Mesenchymal stem cell (in vitro differentiated cells and primary cell): ENCODE measurements at regions not wholly inside any gene's neighbourhood (a gene's known extent, or its start where the extent isn't known, plus 50 kb on each side); places are given as distances from the start of the nearest gene placed in this dataset.

Experiments used
- DNase-seq: peaks from one replicate; pipeline ENCODE4 v3.0.0-alpha.2; 2013
- H2AFZ ChIP-seq: one replicate; pipeline ENCODE4 v1.6.1; 2013; ENCODE audit warnings: low read depth, mild to moderate bottlenecking, control low read depth, inconsistent platforms, low read length, moderate library complexity
- H2AK5ac ChIP-seq: 2 replicates; pipeline ENCODE4 v1.6.1; 2013; ENCODE audit warnings: low read length, moderate library complexity, mild to moderate bottlenecking, inconsistent platforms; ENCODE audit not compliant: severe bottlenecking
- H2BK120ac ChIP-seq: one replicate; pipeline ENCODE4 v1.6.1; 2013; ENCODE audit warnings: low read depth, mild to moderate bottlenecking, inconsistent platforms, low read length, moderate library complexity
- H2BK12ac ChIP-seq, 2 experiments: one replicate each; pipeline ENCODE4 v1.6.1; 2013; ENCODE audit warnings: inconsistent platforms in 2 of 2, low read length in 2 of 2, mild to moderate bottlenecking in 2 of 2, moderate library complexity in 2 of 2, control low read depth in 1 of 2
- H2BK15ac ChIP-seq: one replicate; pipeline ENCODE4 v1.6.1; 2013; ENCODE audit warnings: mild to moderate bottlenecking, low read depth, inconsistent platforms; ENCODE audit not compliant: poor library complexity, severe bottlenecking
- H2BK5ac ChIP-seq: 2 replicates; pipeline ENCODE4 v1.6.1; 2013; ENCODE audit warnings: low read depth, mild to moderate bottlenecking, low read length, control low read depth, inconsistent platforms; ENCODE audit not compliant: poor library complexity, severe bottlenecking
- H3K14ac ChIP-seq, 2 experiments: one replicate each; pipeline ENCODE4 v1.6.1; 2013; ENCODE audit warnings: inconsistent platforms in 2 of 2, low read length in 2 of 2, control low read depth in 1 of 2, mild to moderate bottlenecking in 1 of 2, moderate library complexity in 1 of 2
- H3K18ac ChIP-seq, 2 experiments: one replicate each; pipeline ENCODE4 v1.6.1; 2013; ENCODE audit warnings: inconsistent platforms in 2 of 2, low read length in 2 of 2, control low read depth in 1 of 2, low read depth in 1 of 2, mild to moderate bottlenecking in 1 of 2
- H3K23ac ChIP-seq, 2 experiments: one replicate each; pipeline ENCODE4 v1.6.1; 2013; ENCODE audit warnings: inconsistent platforms in 2 of 2, low read length in 2 of 2, mild to moderate bottlenecking in 2 of 2, moderate library complexity in 2 of 2, control low read depth in 1 of 2
- H3K27ac ChIP-seq: 2 replicates; pipeline ENCODE4 v1.5.1; 2013; ENCODE audit warnings: mild to moderate bottlenecking, moderate library complexity, low read length, control low read depth, inconsistent platforms; ENCODE audit not compliant: poor library complexity, severe bottlenecking
- H3K27me3 ChIP-seq, 2 experiments: 2 replicates each; pipeline versions ENCODE4 v1.6.1 to v1.7.0; 2013; ENCODE audit warnings: low read length in 2 of 2, mild to moderate bottlenecking in 2 of 2, moderate library complexity in 2 of 2, control low read depth in 1 of 2, inconsistent platforms in 1 of 2; ENCODE audit not compliant: control insufficient read depth in 1 of 2, insufficient read depth in 1 of 2
- H3K36me3 ChIP-seq, 2 experiments: 2 replicates each; pipeline versions ENCODE4 v1.6.1 to v1.7.0; 2013; ENCODE audit warnings: low read length in 2 of 2, control low read depth in 1 of 2, inconsistent platforms in 1 of 2, low read depth in 1 of 2, mild to moderate bottlenecking in 1 of 2; ENCODE audit not compliant: insufficient read depth in 2 of 2, control insufficient read depth in 1 of 2
- H3K4ac ChIP-seq, 2 experiments: one replicate each; pipeline ENCODE4 v1.6.1; 2013; ENCODE audit warnings: inconsistent platforms in 2 of 2, low read length in 2 of 2, mild to moderate bottlenecking in 2 of 2, moderate library complexity in 2 of 2, control low read depth in 1 of 2, low read depth in 1 of 2
- H3K4me1 ChIP-seq: 2 replicates; pipeline ENCODE4 v1.6.1; 2013; ENCODE audit warnings: low read depth, low read length, control low read depth; ENCODE audit not compliant: control insufficient read depth, insufficient read depth
- H3K4me2 ChIP-seq: 2 replicates; pipeline ENCODE4 v1.6.1; 2013; ENCODE audit warnings: low read length, mild to moderate bottlenecking, inconsistent platforms; ENCODE audit not compliant: poor library complexity, severe bottlenecking
- H3K4me3 ChIP-seq, 2 experiments: 2 replicates each; pipeline versions ENCODE4 v1.5.1 to v1.7.0; 2013; ENCODE audit warnings: low read length in 2 of 2, mild to moderate bottlenecking in 2 of 2, control low read depth in 1 of 2, low read depth in 1 of 2; ENCODE audit not compliant: insufficient read depth in 1 of 2
- H3K79me1 ChIP-seq: replicated peaks from 2 replicates; pipeline ENCODE4 v1.6.1; 2013; ENCODE audit warnings: mild to moderate bottlenecking, control low read depth, low read length, inconsistent platforms; ENCODE audit not compliant: poor library complexity, severe bottlenecking
- H3K9ac ChIP-seq: 2 replicates; pipeline ENCODE4 v1.7.0; 2013; ENCODE audit warnings: mild to moderate bottlenecking, low read length, moderate library complexity
- H3K9me3 ChIP-seq: 2 replicates; pipeline ENCODE4 v1.7.0; 2013; ENCODE audit warnings: mild to moderate bottlenecking, low read length; ENCODE audit not compliant: control insufficient read depth
- H4K8ac ChIP-seq: one replicate; pipeline ENCODE4 v1.6.1; 2013; ENCODE audit warnings: inconsistent platforms, mild to moderate bottlenecking, low read length, moderate library complexity
- H4K91ac ChIP-seq: one replicate; pipeline ENCODE4 v1.6.1; 2013; ENCODE audit warnings: mild to moderate bottlenecking, low read length, inconsistent platforms
- WGBS: methylation state at CpG from one replicate; pipeline ENCODE4 v1.1.7; 2013; ENCODE audit warnings: mixed read lengths; 5-methylcytosine and 5-hydroxymethylcytosine counted together

DNA sequence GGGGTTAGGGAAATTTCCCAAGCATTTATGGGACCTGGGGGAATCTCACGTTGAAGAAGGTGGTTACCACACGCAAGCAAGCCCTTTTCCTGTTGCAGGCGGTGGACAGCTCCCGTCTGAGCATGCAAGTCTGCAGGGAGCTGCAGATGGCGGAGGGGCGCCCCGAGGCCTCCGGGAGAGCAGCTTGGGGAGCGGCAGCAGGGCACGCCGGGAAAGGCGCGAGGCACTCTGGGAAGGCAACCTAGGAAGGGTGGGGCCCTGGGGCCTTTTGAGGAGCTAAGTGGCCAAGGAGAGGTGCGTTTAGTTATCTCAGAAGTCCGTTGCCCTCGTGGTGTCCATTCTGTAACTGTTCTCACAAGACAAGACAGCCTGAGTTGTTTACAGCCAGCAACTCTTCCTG, 57.0 kb upstream of the SLC25A4 start:
- no peak overlapping the region for H2BK5ac ChIP-seq
- H2AK5ac ChIP-seq, result no peak overlapping the region
- H3K4me2 ChIP-seq, result no peak overlapping the region
- no peak overlapping the region for H3K18ac ChIP-seq
- H2AFZ ChIP-seq, result no peak overlapping the region
- no peak overlapping the region for H2BK15ac ChIP-seq
- no peak overlapping the region for H3K27ac ChIP-seq
- H3K79me1 ChIP-seq, result no peaks in the 10 kb centered on the region
- H3K36me3 ChIP-seq, result no peaks in the 10 kb centered on the region
- H3K14ac ChIP-seq, result no peak overlapping the region
- H3K9ac ChIP-seq, result no peak overlapping the region
- H2BK120ac ChIP-seq, result no peak overlapping the region
- H4K91ac ChIP-seq, result no peak overlapping the region
- peaks cover 1% of the 10 kb centered on the region for H3K4me1 ChIP-seq
- no peak for DNase-seq
- H3K4me3 ChIP-seq, result peak overlapping the region in 1 of 2 experiments; percentile 35
- H2BK12ac ChIP-seq, result no peak overlapping the region
- H3K4ac ChIP-seq, result no peak overlapping the region
- H3K27me3 ChIP-seq, result peaks cover 3 to 5% of the 10 kb centered on the region in 2 experiments
- 72% methylated on average over 16 of the region's 16 CpGs for WGBS
- no peak overlapping the region for H3K23ac ChIP-seq
- no peaks in the 10 kb centered on the region for H3K9me3 ChIP-seq
- H4K8ac ChIP-seq, result no peak overlapping the region

DNA sequence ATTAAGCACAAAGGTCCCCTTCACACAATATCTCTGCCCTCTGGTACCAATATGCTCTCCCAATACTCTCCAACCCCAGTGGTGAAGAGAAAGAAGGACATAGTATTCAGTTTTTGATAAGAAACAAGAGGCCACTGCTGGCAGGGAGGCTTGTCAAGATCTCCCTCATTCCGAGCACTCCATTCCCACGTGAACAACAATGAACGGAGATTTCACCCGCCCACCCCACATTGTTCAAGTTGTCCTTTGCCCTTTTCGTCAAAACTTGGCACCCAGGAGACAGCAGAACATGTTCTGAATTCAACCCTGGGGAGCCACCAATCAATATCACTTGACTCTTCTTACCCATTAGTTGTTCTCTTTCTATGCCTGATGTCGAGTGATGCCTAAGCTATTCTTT, 54.2 kb upstream of the SLC25A4 start:
- Histone ChIP-seq H2AFZ (no peak overlapping the region), H3K27ac (no peak overlapping the region), H3K23ac (no peak overlapping the region), H2BK120ac (no peak overlapping the region), H3K9ac (no peak overlapping the region), H2BK15ac (no peak overlapping the region), H3K4me2 (no peak overlapping the region), H4K8ac (no peak overlapping the region), H3K4me3 (no peak overlapping the region), H3K14ac (no peak overlapping the region), H3K9me3 (peaks cover 5% of the 10 kb centered on the region), H3K27me3 (peaks cover 3 to 5% of the 10 kb centered on the region in 2 experiments), H3K79me1 (no peaks in the 10 kb centered on the region), H2BK12ac (no peak overlapping the region), H3K4ac (no peak overlapping the region), H3K36me3 (no peaks in the 10 kb centered on the region), H2BK5ac (no peak overlapping the region), H3K18ac (no peak overlapping the region), H2AK5ac (no peak overlapping the region), H4K91ac (no peak overlapping the region), H3K4me1 (peaks cover 1% of the 10 kb centered on the region)
- DNase-seq, result no peak
- 89% methylated on average over 6 of the region's 6 CpGs for WGBS

- no peak overlapping the region for H2BK120ac ChIP-seq
- H2BK5ac ChIP-seq, result no peak overlapping the region
- H2AFZ ChIP-seq, result no peak overlapping the region
- no peak overlapping the region for H3K4me3 ChIP-seq
- H4K91ac ChIP-seq, result no peak overlapping the region
- no peak overlapping the region for H3K18ac ChIP-seq
- no peak overlapping the region for H3K27ac ChIP-seq
- H3K9me3 ChIP-seq, result peaks cover 5% of the 10 kb centered on the region
- H2AK5ac ChIP-seq, result no peak overlapping the region
- no peak overlapping the region for H3K14ac ChIP-seq
- no peaks in the 10 kb centered on the region for H3K36me3 ChIP-seq
- H4K8ac ChIP-seq, result no peak overlapping the region
- H3K23ac ChIP-seq, result no peak overlapping the region
- DNase-seq, result no peak
- peaks cover 3 to 5% of the 10 kb centered on the region in 2 experiments for H3K27me3 ChIP-seq
- peaks cover 1% of the 10 kb centered on the region for H3K4me1 ChIP-seq
- H3K4me2 ChIP-seq, result no peak overlapping the region
- no peak overlapping the region for H2BK15ac ChIP-seq
- H3K79me1 ChIP-seq, result no peaks in the 10 kb centered on the region
- H3K4ac ChIP-seq, result no peak overlapping the region
- WGBS, result 80% methylated on average over 1 of the region's 1 CpG
- no peak overlapping the region for H2BK12ac ChIP-seq
- H3K9ac ChIP-seq, result no peak overlapping the region
Measured at GRCh38 chr4:185090592-185090991, 52.5 kb upstream of the SLC25A4 start.

DNA sequence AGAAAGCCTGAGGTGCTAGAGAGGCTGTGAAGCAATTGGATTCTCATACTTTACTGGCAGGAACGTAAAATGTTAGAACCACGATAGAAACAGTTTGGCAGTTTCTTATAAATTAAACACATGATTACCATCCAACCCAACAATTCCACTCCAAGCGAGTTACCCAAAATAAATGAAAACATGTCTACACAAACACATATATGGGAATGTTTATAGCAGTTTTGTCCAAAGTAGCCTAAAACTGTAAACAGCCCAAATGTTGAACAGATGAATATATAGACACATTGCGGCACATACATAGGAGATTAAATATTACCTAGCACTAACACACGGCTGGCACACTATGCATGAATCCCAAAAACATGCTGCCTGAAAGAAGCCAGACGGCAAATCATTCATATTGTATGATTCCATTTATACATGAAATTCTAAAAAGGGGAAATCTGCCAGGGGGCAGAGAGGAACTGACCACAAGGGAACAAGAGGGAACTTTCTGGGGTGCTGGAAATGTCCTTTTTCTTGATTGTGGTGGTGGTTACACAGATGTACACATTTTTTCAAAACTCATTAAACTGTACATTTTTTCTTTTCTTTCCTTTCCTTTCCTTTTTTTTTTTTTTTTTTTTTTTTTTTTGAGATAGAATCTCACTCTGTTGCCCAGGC, 50.4 kb upstream of the SLC25A4 start:
- Histone ChIP-seq H4K8ac (no peak overlapping the region), H3K9ac (no peak overlapping the region), H3K27ac (no peak overlapping the region), H3K4me2 (no peak overlapping the region), H3K9me3 (peaks cover 5% of the 10 kb centered on the region), H3K18ac (no peak overlapping the region), H4K91ac (no peak overlapping the region), H2BK12ac (no peak overlapping the region), H2AFZ (no peak overlapping the region), H2BK15ac (no peak overlapping the region), H3K23ac (no peak overlapping the region), H3K14ac (no peak overlapping the region), H2BK120ac (no peak overlapping the region), H3K4ac (no peak overlapping the region), H3K4me1 (no peaks in the 10 kb centered on the region), H2BK5ac (no peak overlapping the region), H3K36me3 (no peaks in the 10 kb centered on the region), H3K79me1 (no peaks in the 10 kb centered on the region), H2AK5ac (no peak overlapping the region), H3K4me3 (no peak overlapping the region), H3K27me3 (no peaks in the 10 kb centered on the region)
- 96% methylated on average over 3 of the region's 6 CpGs for WGBS
- DNase-seq, result no peak
